ENCODE measurements at regions not wholly inside any gene's neighbourhood (a gene's known extent, or its start where the extent isn't known, plus 50 kb on each side); places are given as distances from the start of the nearest gene placed in this dataset.
"Not testable (repeated sequence)": the region's sequence is repeated elsewhere in the genome, so short reads cannot be mapped to it uniquely, and the experiment has no call there.

GRCh38 chr3:152147748-152148147 lies 121.0 kb upstream of the MBNL1 start:
- no peak overlapping the region for H3K27ac Mint-ChIP-seq (ENCODE audit: unreplicated experiment)

GRCh38 chr3:152148579-152148978 lies 120.2 kb upstream of the MBNL1 start:
- no peak overlapping the region for H3K27ac Mint-ChIP-seq (ENCODE audit: unreplicated experiment)
- DNase-seq, result no peak
- TF ChIP-seq CTCF (IDR thresholded peaks at IDR 0.05; ENCODE audit: partially characterized antibody, unreplicated experiment), result no peak
- no peak overlapping the region for H3K4me3 Mint-ChIP-seq (ENCODE audit: unreplicated experiment)
- no peaks in the 10 kb centered on the region for H3K27me3 Mint-ChIP-seq (ENCODE audit: unreplicated experiment)
- peaks cover 2% of the 10 kb centered on the region for H3K9me3 Mint-ChIP-seq (ENCODE audit: unreplicated experiment)
- H3K36me3 Mint-ChIP-seq (ENCODE audit: unreplicated experiment), result no peaks in the 10 kb centered on the region
- peaks cover 8% of the 10 kb centered on the region for H3K4me1 Mint-ChIP-seq (ENCODE audit: low read depth, unreplicated experiment)

More at GRCh38 chr3:152147748-152148147, 121.0 kb upstream of the MBNL1 start:
- H3K4me3 Mint-ChIP-seq (ENCODE audit: unreplicated experiment), result no peak overlapping the region
- H3K36me3 Mint-ChIP-seq (ENCODE audit: unreplicated experiment), result no peaks in the 10 kb centered on the region
- no peaks in the 10 kb centered on the region for H3K9me3 Mint-ChIP-seq (ENCODE audit: unreplicated experiment)
- no peak for TF ChIP-seq CTCF (IDR thresholded peaks at IDR 0.05; ENCODE audit: partially characterized antibody, unreplicated experiment)
- H3K4me1 Mint-ChIP-seq (ENCODE audit: low read depth, unreplicated experiment), result peaks cover 8% of the 10 kb centered on the region
- no peak for DNase-seq
- no peaks in the 10 kb centered on the region for H3K27me3 Mint-ChIP-seq (ENCODE audit: unreplicated experiment)

GRCh38 chr3:152149832-152150231 lies 118.9 kb upstream of the MBNL1 start:
- no peaks in the 10 kb centered on the region for H3K27me3 Mint-ChIP-seq (ENCODE audit: unreplicated experiment)

GRCh38 chr3:152151216-152151876 lies 117.4 kb upstream of the MBNL1 start:
- Mint-ChIP-seq H3K4me3 (ENCODE audit: unreplicated experiment) (no peak overlapping the region), H3K9me3 (ENCODE audit: unreplicated experiment) (peaks cover 2% of the 10 kb centered on the region), H3K27ac (ENCODE audit: unreplicated experiment) (no peak overlapping the region), H3K36me3 (ENCODE audit: unreplicated experiment) (no peaks in the 10 kb centered on the region), H3K27me3 (ENCODE audit: unreplicated experiment) (no peaks in the 10 kb centered on the region), H3K4me1 (ENCODE audit: low read depth, unreplicated experiment) (peaks cover 5% of the 10 kb centered on the region)
- DNase-seq, result no peak
- TF ChIP-seq CTCF (IDR thresholded peaks at IDR 0.05; ENCODE audit: partially characterized antibody, unreplicated experiment), result no peak

More at GRCh38 chr3:152149832-152150231, 118.9 kb upstream of the MBNL1 start:
- TF ChIP-seq CTCF (IDR thresholded peaks at IDR 0.05; ENCODE audit: partially characterized antibody, unreplicated experiment), result no peak
- no peak for DNase-seq
- Mint-ChIP-seq H3K27ac (ENCODE audit: unreplicated experiment) (no peak overlapping the region), H3K36me3 (ENCODE audit: unreplicated experiment) (no peaks in the 10 kb centered on the region), H3K4me1 (ENCODE audit: low read depth, unreplicated experiment) (peaks cover 5% of the 10 kb centered on the region), H3K4me3 (ENCODE audit: unreplicated experiment) (no peak overlapping the region), H3K9me3 (ENCODE audit: unreplicated experiment) (peaks cover 2% of the 10 kb centered on the region)

- H3K36me3 Mint-ChIP-seq (ENCODE audit: unreplicated experiment); DNase-seq; H3K27me3 Mint-ChIP-seq (ENCODE audit: unreplicated experiment); H3K9me3 Mint-ChIP-seq (ENCODE audit: unreplicated experiment); H3K4me1 Mint-ChIP-seq (ENCODE audit: low read depth, unreplicated experiment); H3K27ac Mint-ChIP-seq (ENCODE audit: unreplicated experiment); H3K4me3 Mint-ChIP-seq (ENCODE audit: unreplicated experiment): not testable (repeated sequence)
Observed at GRCh38 chr3:152151877-152152765, 116.6 kb upstream of the MBNL1 start.

- H3K4me1 Mint-ChIP-seq (ENCODE audit: low read depth, unreplicated experiment); H3K27ac Mint-ChIP-seq (ENCODE audit: unreplicated experiment); H3K9me3 Mint-ChIP-seq (ENCODE audit: unreplicated experiment); DNase-seq; H3K36me3 Mint-ChIP-seq (ENCODE audit: unreplicated experiment); H3K4me3 Mint-ChIP-seq (ENCODE audit: unreplicated experiment); H3K27me3 Mint-ChIP-seq (ENCODE audit: unreplicated experiment): not testable (repeated sequence)
Observed at GRCh38 chr3:152153115-152153514, 115.6 kb upstream of the MBNL1 start.
